Karpas-422 (cell line): ENCODE measurements at regions not wholly inside any gene's neighbourhood (a gene's known extent, or its start where the extent isn't known, plus 50 kb on each side); places are given as distances from the start of the nearest gene placed in this dataset.

Experiments used
- DNase-seq: peaks from one replicate; pipeline ENCODE4 v3.0.0-alpha.2; 2015
- H2AFZ ChIP-seq: fragments of 200-600 bp; sonication (generic); 2 replicates; pipeline ENCODE4 v1.6.1; 2014; ENCODE audit warnings: antibody characterized with exemption, low read length, mixed read lengths
- H3K27ac ChIP-seq: fragments of 200-600 bp; sonication (generic); 2 replicates; pipeline ENCODE4 v1.5.1; 2014; ENCODE audit warnings: mild to moderate bottlenecking, low read length, moderate library complexity
- H3K27me3 ChIP-seq: fragments of 200-600 bp; sonication (generic); 2 replicates; pipeline ENCODE4 v1.6.1; 2014; ENCODE audit warnings: low read length, mixed read lengths
- H3K36me3 ChIP-seq: fragments of 200-600 bp; sonication (generic); 2 replicates; pipeline ENCODE4 v1.6.1; 2014; ENCODE audit warnings: low read length, mixed read lengths; ENCODE audit not compliant: insufficient read depth
- H3K4me1 ChIP-seq: fragments of 200-600 bp; sonication (generic); 2 replicates; pipeline ENCODE4 v1.6.1; 2014; ENCODE audit warnings: mild to moderate bottlenecking, low read length, mixed read lengths
- H3K4me2 ChIP-seq: fragments of 200-600 bp; sonication (generic); 2 replicates; pipeline ENCODE4 v1.6.1; 2014; ENCODE audit warnings: low read length, low read depth, mild to moderate bottlenecking; ENCODE audit not compliant: poor library complexity, severe bottlenecking
- H3K4me3 ChIP-seq: fragments of 200-600 bp; sonication (generic); 2 replicates; pipeline ENCODE4 v1.5.1; 2014; ENCODE audit warnings: mild to moderate bottlenecking, antibody characterized with exemption, low read length, mixed read lengths
- H3K79me2 ChIP-seq: fragments of 200-600 bp; sonication (generic); 2 replicates; pipeline ENCODE4 v1.6.1; 2014; ENCODE audit warnings: mild to moderate bottlenecking, low read length, mixed read lengths
- H3K9ac ChIP-seq: fragments of 200-600 bp; sonication (generic); 2 replicates; pipeline ENCODE4 v1.6.0; 2014; ENCODE audit warnings: low read length
- H3K9me2 ChIP-seq: fragments of 200-600 bp; sonication (generic), shearing (Covaris generic); replicated peaks from 2 replicates; pipeline ENCODE4 v1.6.0; 2014; ENCODE audit warnings: mild to moderate bottlenecking, low read length, moderate library complexity; ENCODE audit not compliant: insufficient read depth
- H3K9me3 ChIP-seq: fragments of 300-700, 200-600 bp; sonication (generic); 2 replicates; pipeline ENCODE4 v1.6.1; 2014; ENCODE audit warnings: low read length, mixed read lengths
- H4K20me1 ChIP-seq: fragments of 200-600 bp; sonication (generic); 2 replicates; pipeline ENCODE4 v1.6.1; 2014; ENCODE audit warnings: mild to moderate bottlenecking, antibody characterized with exemption, low read length, low read depth; ENCODE audit not compliant: insufficient read depth

- Histone ChIP-seq H3K9me2 (no peaks in the 10 kb centered on the region), H4K20me1 (no peaks in the 10 kb centered on the region), H3K79me2 (no peaks in the 10 kb centered on the region), H2AFZ (no peak overlapping the region), H3K4me1 (peaks cover 14% of the 10 kb centered on the region), H3K9ac (no peak overlapping the region), H3K4me2 (no peak overlapping the region), H3K4me3 (no peak overlapping the region), H3K9me3 (no peaks in the 10 kb centered on the region), H3K36me3 (no peaks in the 10 kb centered on the region), H3K27me3 (no peaks in the 10 kb centered on the region), H3K27ac (no peak overlapping the region)
- no peak for DNase-seq
Measured at GRCh38 chr18:26646901-26647300, 98.5 kb upstream of the KCTD1 start.

- Histone ChIP-seq H3K36me3 (no peaks in the 10 kb centered on the region), H3K9me3 (no peaks in the 10 kb centered on the region), H3K4me2 (no peak overlapping the region), H3K27ac (no peak overlapping the region), H3K4me1 (peaks cover 14% of the 10 kb centered on the region), H3K79me2 (no peaks in the 10 kb centered on the region), H3K4me3 (no peak overlapping the region), H3K27me3 (no peaks in the 10 kb centered on the region), H2AFZ (no peak overlapping the region), H3K9ac (no peak overlapping the region), H3K9me2 (no peaks in the 10 kb centered on the region), H4K20me1 (no peaks in the 10 kb centered on the region)
- no peak for DNase-seq
Measured at GRCh38 chr18:26642440-26643348, 94.3 kb upstream of the KCTD1 start.

- Histone ChIP-seq H3K9me2 (no peaks in the 10 kb centered on the region), H3K4me3 (no peak overlapping the region), H3K36me3 (no peaks in the 10 kb centered on the region), H3K79me2 (no peaks in the 10 kb centered on the region), H3K27me3 (no peaks in the 10 kb centered on the region), H3K9me3 (no peaks in the 10 kb centered on the region), H4K20me1 (no peaks in the 10 kb centered on the region), H3K27ac (no peak overlapping the region), H3K4me2 (no peak overlapping the region), H2AFZ (no peak overlapping the region), H3K4me1 (0 out of 2 replicates have a peak, but pooled peaks cover under 1% of the 10 kb centered on the region), H3K9ac (no peak overlapping the region)
- DNase-seq: no peak
Measured at GRCh38 chr18:26640541-26640940, 92.2 kb upstream of the KCTD1 start.

- H3K9me2 ChIP-seq: no peaks in the 10 kb centered on the region
- no peak overlapping the region for H3K4me2 ChIP-seq
Measured at GRCh38 chr18:26639149-26639548, 90.8 kb upstream of the KCTD1 start.

GRCh38 chr18:26637983-26638382 lies 89.6 kb upstream of the KCTD1 start:
- Histone ChIP-seq H3K27me3 (no peaks in the 10 kb centered on the region), H3K27ac (no peak overlapping the region), H3K79me2 (no peaks in the 10 kb centered on the region), H3K9me3 (no peaks in the 10 kb centered on the region), H4K20me1 (no peaks in the 10 kb centered on the region), H2AFZ (no peak overlapping the region), H3K4me2 (no peak overlapping the region), H3K36me3 (no peaks in the 10 kb centered on the region), H3K4me1 (no peaks in the 10 kb centered on the region), H3K9me2 (no peaks in the 10 kb centered on the region), H3K9ac (no peak overlapping the region), H3K4me3 (no peak overlapping the region)
- DNase-seq: no peak

More at GRCh38 chr18:26639149-26639548, 90.8 kb upstream of the KCTD1 start:
- H3K4me3 ChIP-seq: no peak overlapping the region
- no peak overlapping the region for H3K27ac ChIP-seq
- H3K36me3 ChIP-seq: no peaks in the 10 kb centered on the region
- H3K79me2 ChIP-seq: no peaks in the 10 kb centered on the region
- no peaks in the 10 kb centered on the region for H4K20me1 ChIP-seq
- H2AFZ ChIP-seq: no peak overlapping the region
- no peaks in the 10 kb centered on the region for H3K27me3 ChIP-seq
- no peaks in the 10 kb centered on the region for H3K9me3 ChIP-seq
- no peak for DNase-seq
- no peaks in the 10 kb centered on the region for H3K4me1 ChIP-seq
- no peak overlapping the region for H3K9ac ChIP-seq

- H3K36me3 ChIP-seq: no peaks in the 10 kb centered on the region
- H3K9me2 ChIP-seq: no peaks in the 10 kb centered on the region
- no peaks in the 10 kb centered on the region for H3K4me1 ChIP-seq
- no peaks in the 10 kb centered on the region for H4K20me1 ChIP-seq
- no peak overlapping the region for H3K4me2 ChIP-seq
- H3K27ac ChIP-seq: no peak overlapping the region
- H3K27me3 ChIP-seq: no peaks in the 10 kb centered on the region
- no peaks in the 10 kb centered on the region for H3K79me2 ChIP-seq
- DNase-seq: no peak
- H3K9me3 ChIP-seq: no peaks in the 10 kb centered on the region
- no peak overlapping the region for H3K9ac ChIP-seq
- H2AFZ ChIP-seq: no peak overlapping the region
- H3K4me3 ChIP-seq: no peak overlapping the region
Measured at GRCh38 chr18:26637324-26637723, 89.0 kb upstream of the KCTD1 start.

- Histone ChIP-seq H3K9me2 (no peaks in the 10 kb centered on the region), H2AFZ (no peak overlapping the region), H3K27ac (no peak overlapping the region), H3K4me2 (no peak overlapping the region), H4K20me1 (no peaks in the 10 kb centered on the region), H3K36me3 (no peaks in the 10 kb centered on the region), H3K79me2 (no peaks in the 10 kb centered on the region), H3K9me3 (no peaks in the 10 kb centered on the region), H3K9ac (no peak overlapping the region), H3K4me1 (no peaks in the 10 kb centered on the region), H3K27me3 (no peaks in the 10 kb centered on the region), H3K4me3 (no peak overlapping the region)
- no peak for DNase-seq
Measured at GRCh38 chr18:26635466-26635865, 87.1 kb upstream of the KCTD1 start.

- H4K20me1 ChIP-seq: no peaks in the 10 kb centered on the region
- DNase-seq: no peak
Measured at GRCh38 chr18:26634631-26635030, 86.3 kb upstream of the KCTD1 start.

More at GRCh38 chr18:26634631-26635030, 86.3 kb upstream of the KCTD1 start:
- Histone ChIP-seq H3K4me3 (no peak overlapping the region), H3K36me3 (no peaks in the 10 kb centered on the region), H3K9me2 (no peaks in the 10 kb centered on the region), H3K27ac (no peak overlapping the region), H3K9ac (no peak overlapping the region), H3K27me3 (no peaks in the 10 kb centered on the region), H3K4me1 (no peaks in the 10 kb centered on the region), H3K9me3 (no peaks in the 10 kb centered on the region), H2AFZ (no peak overlapping the region), H3K79me2 (no peaks in the 10 kb centered on the region), H3K4me2 (no peak overlapping the region)
